Tibial artery (tissue), 4 donors: ENCODE measurements at regions not wholly inside any gene's neighbourhood (a gene's known extent, or its start where the extent isn't known, plus 50 kb on each side); places are given as distances from the start of the nearest gene placed in this dataset.
"Not testable (repeated sequence)": the region's sequence is repeated elsewhere in the genome, so short reads cannot be mapped to it uniquely, and the experiment has no call there.

Experiments used
- DNase-seq, 2 donors: peaks; one replicate each; pipeline ENCODE4 v3.0.0-alpha.2; 2019
- H3K27ac ChIP-seq, 2 donors: fragments of 200-600 bp; sonication (generic) in 1 of 2; 1 replicate in 1 of 2; 2 replicates in 1 of 2; pipeline ENCODE4 v1.5.1; 2018 to 2019; ENCODE audit warnings: mild to moderate bottlenecking in 1 of 2
- H3K27me3 ChIP-seq, 2 donors: fragments of 200-600 bp; sonication (generic) in 1 of 2; one replicate each; pipeline versions ENCODE4 v1.5.1 to v1.6.0; 2016 to 2019
- H3K36me3 ChIP-seq, 3 donors: fragments of 200-600 bp; sonication (generic) in 2 of 3; one replicate each; pipeline ENCODE4 v1.5.1; 2016 to 2019; ENCODE audit warnings: mild to moderate bottlenecking in 2 of 3
- H3K4me1 ChIP-seq, 4 donors: fragments of 200-600 bp; sonication (generic) in 2 of 4; 1 replicate in 3 of 4; 2 replicates in 1 of 4; pipeline ENCODE4 v1.5.1; 2016 to 2019
- H3K4me3 ChIP-seq, 2 donors: fragments of 200-600 bp; sonication (generic) in 1 of 2; 1 replicate in 1 of 2; 2 replicates in 1 of 2; pipeline ENCODE4 v1.5.1; 2018 to 2019; ENCODE audit warnings: mild to moderate bottlenecking in 2 of 2
- H3K9me3 ChIP-seq, 3 donors: fragments of 200-600 bp; sonication (generic) in 1 of 3; one replicate each; pipeline ENCODE4 v1.5.1; 2016 to 2019
- CTCF ChIP-seq, 2 experiments: fragments of 200-600 bp in 1 of 2; fragments of 450-650 bp in 1 of 2; IDR thresholded peaks; one replicate each; pipeline ENCODE4 v1.5.1; 2017 to 2019; ENCODE audit warnings: antibody characterized with exemption in 2 of 2, mild to moderate bottlenecking in 1 of 2, moderate library complexity in 1 of 2
- intact Hi-C: fragments of 100-400 bp; cut with DNase I; formaldehyde crosslinking; loops from one replicate; pipeline ENCODE4 v1.15.0; 2023; ENCODE audit warnings: low total_unique reads

- peaks cover 0 to 29% of the 10 kb centered on the region in 2 donors for H3K27me3 ChIP-seq
- H3K36me3 ChIP-seq: no peaks in the 10 kb centered on the region
- no peak overlapping the region for H3K27ac ChIP-seq
- peaks cover 0 to 6% (median 0%) of the 10 kb centered on the region in 3 donors for H3K9me3 ChIP-seq
- DNase-seq: no peak
- H3K4me1 ChIP-seq: no peaks in the 10 kb centered on the region
- intact Hi-C loops: no loop called here
- no peak for TF ChIP-seq CTCF (IDR thresholded peaks at IDR 0.05)
- H3K4me3 ChIP-seq: no peak overlapping the region
These were observed 89.9 kb downstream of the GPX5 start for GRCh38 chr6:28615616-28615954.

- H3K27me3 ChIP-seq: peaks cover 0 to 29% of the 10 kb centered on the region in 2 donors
- no peak for TF ChIP-seq CTCF (IDR thresholded peaks at IDR 0.05)
These were observed 90.5 kb downstream of the GPX5 start for GRCh38 chr6:28615955-28616747.

GRCh38 chr6:28618898-28619555 is 93.3 kb downstream of the GPX5 start:
- no peaks in the 10 kb centered on the region for H3K4me1 ChIP-seq
- H3K27me3 ChIP-seq: peaks cover 0 to 29% of the 10 kb centered on the region in 2 donors
- H3K27ac ChIP-seq: no peak overlapping the region
- peaks cover 0 to 6% (median 0%) of the 10 kb centered on the region in 3 donors for H3K9me3 ChIP-seq
- intact Hi-C loops: no loop called here
- no peak for TF ChIP-seq CTCF (IDR thresholded peaks at IDR 0.05)
- no peak overlapping the region for H3K4me3 ChIP-seq
- no peak for DNase-seq
- H3K36me3 ChIP-seq: no peaks in the 10 kb centered on the region

More at GRCh38 chr6:28615955-28616747, 90.5 kb downstream of the GPX5 start:
- no peak for DNase-seq
- Histone ChIP-seq H3K4me3 (no peak overlapping the region), H3K27ac (no peak overlapping the region), H3K36me3 (no peaks in the 10 kb centered on the region), H3K4me1 (no peaks in the 10 kb centered on the region), H3K9me3 (peaks cover 0 to 6% (median 0%) of the 10 kb centered on the region in 3 donors)
- intact Hi-C loops: no loop called here

- H3K4me3 ChIP-seq, H3K4me1 ChIP-seq, H3K27ac ChIP-seq, H3K9me3 ChIP-seq, H3K36me3 ChIP-seq, intact Hi-C loops, DNase-seq: not testable (repeated sequence)
- peaks cover 0 to 25% of the 10 kb centered on the region in 2 donors for H3K27me3 ChIP-seq
These were observed 95.6 kb downstream of the GPX5 start for GRCh38 chr6:28621268-28621667.

DNA sequence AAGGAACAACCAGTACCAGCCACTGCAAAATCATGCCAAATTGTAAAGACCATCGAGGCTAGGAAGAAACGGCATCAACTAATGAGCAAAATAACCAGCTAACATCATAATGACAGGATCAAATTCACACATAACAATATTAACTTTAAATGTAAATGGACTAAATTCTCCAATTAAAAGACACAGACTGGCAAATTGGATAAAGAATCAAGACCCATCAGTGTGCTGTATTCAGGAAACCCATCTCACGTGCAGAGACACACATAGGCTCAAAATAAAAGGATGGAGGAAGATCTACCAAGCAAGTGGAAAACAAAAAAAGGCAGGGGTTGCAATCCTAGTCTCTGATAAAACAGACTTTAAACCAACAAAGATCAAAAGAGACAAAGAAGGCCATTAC is 97.6 kb downstream of the GPX5 start:
- H3K4me1 ChIP-seq, H3K9me3 ChIP-seq, H3K36me3 ChIP-seq, H3K4me3 ChIP-seq, H3K27ac ChIP-seq, intact Hi-C loops, DNase-seq: not testable (repeated sequence)
- peaks cover 0 to 17% of the 10 kb centered on the region in 2 donors for H3K27me3 ChIP-seq

- DNase-seq, H3K9me3 ChIP-seq, H3K27me3 ChIP-seq, H3K27ac ChIP-seq, H3K36me3 ChIP-seq, H3K4me1 ChIP-seq, H3K4me3 ChIP-seq, intact Hi-C loops: not testable (repeated sequence)
These were observed 100.7 kb downstream of the GPX5 start for GRCh38 chr6:28626386-28626785.

- intact Hi-C loops: no loop called here
- Histone ChIP-seq H3K27me3 (peaks cover 0 to 30% of the 10 kb centered on the region in 2 donors), H3K4me3 (no peak overlapping the region), H3K36me3 (no peaks in the 10 kb centered on the region), H3K9me3 (no peaks in the 10 kb centered on the region), H3K27ac (no peak overlapping the region), H3K4me1 (peaks cover 0 to 11% (median 3%) of the 10 kb centered on the region in 4 donors)
- TF ChIP-seq CTCF (IDR thresholded peaks at IDR 0.05): no peak
- DNase-seq: no peak
These were observed 106.7 kb downstream of the GPX5 start for GRCh38 chr6:28632326-28632851.
